Upper lobe of left lung (tissue), 6 donors: ENCODE measurements at regions not wholly inside any gene's neighbourhood (a gene's known extent, or its start where the extent isn't known, plus 50 kb on each side); places are given as distances from the start of the nearest gene placed in this dataset.

Experiments
- ATAC-seq, 2 donors: fragments of 200-7000 bp; cut with Tn5 transposase; one replicate each; pipeline ENCODE4 v1.9.1; 2022; ENCODE audit warnings: mild to moderate bottlenecking in 2 of 2, moderate library complexity in 2 of 2; ENCODE audit not compliant: low FRiP score in 2 of 2
- DNase-seq, 2 donors: peaks; one replicate each; pipeline ENCODE4 v3.0.0-alpha.2; 2019 to 2020
- H3K27ac ChIP-seq, 4 donors: fragments of 200-600 bp; sonication (generic); one replicate each; pipeline ENCODE4 v1.5.1; 2016 to 2019
- H3K27me3 ChIP-seq, 4 donors: fragments of 200-600 bp; sonication (generic); one replicate each; pipeline ENCODE4 v1.5.1; 2017 to 2019
- H3K36me3 ChIP-seq, 4 donors: fragments of 200-600 bp; sonication (generic); one replicate each; pipeline ENCODE4 v1.5.1; 2016 to 2019
- H3K4me1 ChIP-seq, 4 donors: fragments of 200-600 bp; sonication (generic); one replicate each; pipeline ENCODE4 v1.5.1; 2018 to 2019
- H3K4me3 ChIP-seq, 4 donors: fragments of 200-600 bp; sonication (generic); one replicate each; pipeline ENCODE4 v1.5.1; 2017 to 2019; ENCODE audit warnings: mild to moderate bottlenecking in 2 of 4, moderate library complexity in 1 of 4
- H3K9me3 ChIP-seq, 4 donors: fragments of 200-600 bp; sonication (generic); one replicate each; pipeline ENCODE4 v1.5.1; 2018 to 2019
- CTCF ChIP-seq, 6 experiments: fragments of 450-650 bp in 4 of 6; fragments of 200-600 bp in 2 of 6; sonication (generic) in 2 of 6; IDR thresholded peaks; one replicate each; pipeline ENCODE4 v1.5.1; 2016 to 2019; ENCODE audit warnings: antibody characterized with exemption in 6 of 6
- EP300 ChIP-seq, 4 donors: sonication (generic); formaldehyde crosslinking; IDR thresholded peaks; one replicate each; pipeline ENCODE4 v1.5.1; 2017; ENCODE audit warnings: antibody characterized with exemption in 4 of 4, control low read depth in 2 of 4
- POLR2A ChIP-seq, 4 donors: fragments of 450-650 bp; IDR thresholded peaks; one replicate each; pipeline ENCODE4 v1.5.1; 2016 to 2017; ENCODE audit warnings: antibody characterized with exemption in 4 of 4, mild to moderate bottlenecking in 2 of 4
- POLR2AphosphoS5 ChIP-seq, 2 donors: sonication (generic); formaldehyde crosslinking; IDR thresholded peaks; one replicate each; pipeline ENCODE4 v1.5.1; 2017; ENCODE audit warnings: antibody characterized with exemption in 2 of 2
- WGBS, 2 donors: methylation state at CpG; one replicate each; pipeline ENCODE4 v1.1.5; 2017 to 2018; 5-methylcytosine and 5-hydroxymethylcytosine counted together
- donor health status: DM: no; HTN: no; CAD: no; lungs with moderate emphysema.
- donor health status: DM: no; HTN: yes; CAD: no; lungs with severe emphysema.

DNA sequence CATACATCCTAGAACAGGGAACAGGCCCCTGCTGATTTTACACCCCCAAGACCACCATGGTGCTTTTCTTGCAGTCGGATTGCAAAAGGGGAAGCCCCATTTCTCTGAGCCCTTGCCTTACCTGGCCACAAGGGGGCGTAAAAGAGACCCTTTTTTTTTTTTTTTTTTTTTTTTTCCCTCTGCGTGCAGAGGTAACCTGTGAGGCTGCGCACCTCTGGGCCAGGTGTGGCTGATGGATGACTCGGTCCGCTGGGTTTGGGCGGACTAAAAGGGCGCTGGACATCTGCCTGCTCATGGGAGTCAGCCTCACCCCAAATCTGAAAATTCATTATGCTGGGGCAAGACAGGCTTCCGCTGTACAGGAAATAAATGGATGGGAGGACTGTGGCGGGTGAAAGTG is 281.0 kb downstream of the CBLN1 start:
- ATAC-seq, result no peak

DNA sequence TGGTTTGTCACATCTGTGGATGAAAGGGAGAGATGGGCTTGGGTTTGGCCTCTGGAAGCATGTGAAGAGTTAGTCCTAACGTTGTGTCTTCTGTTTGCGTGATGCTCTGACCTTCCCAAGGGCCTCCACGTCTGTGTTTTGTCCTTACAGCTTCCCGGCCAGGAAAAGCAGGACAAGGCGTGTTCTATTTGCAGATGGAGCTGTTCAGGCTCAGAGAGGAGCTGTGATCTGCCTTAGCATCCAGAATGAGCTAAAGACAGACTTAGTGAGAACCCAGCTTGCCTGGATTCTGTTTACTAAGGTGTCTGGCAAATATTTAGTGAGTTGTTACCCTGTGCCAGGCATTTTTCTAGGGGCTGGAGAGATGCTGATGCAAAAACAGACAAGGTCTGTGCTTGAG is 282.1 kb downstream of the CBLN1 start:
- ATAC-seq (no peak), DNase-seq (no peak)
- no peaks in the 10 kb centered on the region for H3K36me3 ChIP-seq
- H3K4me1 ChIP-seq, result no peaks in the 10 kb centered on the region
- H3K4me3 ChIP-seq, result no peak overlapping the region
- H3K9me3 ChIP-seq, result no peaks in the 10 kb centered on the region
- H3K27ac ChIP-seq, result no peak overlapping the region
- H3K27me3 ChIP-seq, result no peaks in the 10 kb centered on the region
- no peak for TF ChIP-seq CTCF (IDR thresholded peaks at IDR 0.05)
- TF ChIP-seq EP300 (IDR thresholded peaks at IDR 0.05), result no peak
- TF ChIP-seq POLR2A (IDR thresholded peaks at IDR 0.05), result no peak
- TF ChIP-seq POLR2AphosphoS5 (IDR thresholded peaks at IDR 0.05), result no peak
- 31% methylated on average over 5 of the region's 5 CpGs; no CpG with 5 or more reads in 1 of the 2 donors for WGBS, 2 donors

More for the DNA sequence above, 281.0 kb downstream of the CBLN1 start:
- TF ChIP-seq POLR2AphosphoS5 (IDR thresholded peaks at IDR 0.05) (no peak), EP300 (IDR thresholded peaks at IDR 0.05) (no peak), CTCF (IDR thresholded peaks at IDR 0.05) (peak in 3 of 6 experiments; percentile 15 to 24 (median 20)), POLR2A (IDR thresholded peaks at IDR 0.05) (no peak)
- no peaks in the 10 kb centered on the region for H3K4me1 ChIP-seq
- H3K4me3 ChIP-seq, result no peak overlapping the region
- 25 to 33% methylated on average over 8 to 9 of the region's 10 CpGs for WGBS, 2 donors
- H3K27me3 ChIP-seq, result no peaks in the 10 kb centered on the region
- no peak for DNase-seq
- H3K9me3 ChIP-seq, result no peaks in the 10 kb centered on the region
- H3K36me3 ChIP-seq, result no peaks in the 10 kb centered on the region
- H3K27ac ChIP-seq, result no peak overlapping the region

- no peak for DNase-seq
- ATAC-seq, result no peak
- no peak for TF ChIP-seq POLR2A (IDR thresholded peaks at IDR 0.05)
- TF ChIP-seq POLR2AphosphoS5 (IDR thresholded peaks at IDR 0.05), result no peak
- no peak for TF ChIP-seq CTCF (IDR thresholded peaks at IDR 0.05)
- no peak for TF ChIP-seq EP300 (IDR thresholded peaks at IDR 0.05)
These were observed 282.6 kb downstream of the CBLN1 start for GRCh38 chr16:48999044-48999443.

DNA sequence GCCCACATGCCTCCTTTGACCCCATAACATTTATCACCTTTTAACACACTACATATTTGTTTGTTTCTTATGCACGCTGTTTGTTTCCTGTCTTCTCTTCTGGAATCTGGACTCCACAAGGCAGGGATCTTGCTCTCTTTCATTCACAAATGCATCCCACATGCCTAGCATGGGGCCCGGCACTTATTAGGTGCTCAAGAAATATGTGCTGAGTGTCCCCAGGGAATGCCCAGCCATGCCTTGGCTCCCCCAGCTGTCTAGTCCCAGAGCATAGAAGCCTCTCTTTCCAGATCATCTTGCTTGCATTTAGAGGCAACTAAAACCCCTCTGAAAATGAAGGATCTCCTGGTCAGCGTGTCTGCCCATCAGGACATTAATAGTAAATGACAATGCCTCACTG is 283.7 kb downstream of the CBLN1 start:
- H3K27me3 ChIP-seq, result no peaks in the 10 kb centered on the region
- TF ChIP-seq CTCF (IDR thresholded peaks at IDR 0.05) (no peak), POLR2AphosphoS5 (IDR thresholded peaks at IDR 0.05) (no peak), POLR2A (IDR thresholded peaks at IDR 0.05) (no peak), EP300 (IDR thresholded peaks at IDR 0.05) (no peak)
- ATAC-seq (no peak), DNase-seq (no peak)
- 60 to 76% methylated on average over 3 of the region's 3 CpGs for WGBS, 2 donors
- no peak overlapping the region for H3K27ac ChIP-seq
- H3K36me3 ChIP-seq, result no peaks in the 10 kb centered on the region
- no peaks in the 10 kb centered on the region for H3K9me3 ChIP-seq
- no peaks in the 10 kb centered on the region for H3K4me1 ChIP-seq
- no peak overlapping the region for H3K4me3 ChIP-seq

More at GRCh38 chr16:48999044-48999443, 282.6 kb downstream of the CBLN1 start:
- no peaks in the 10 kb centered on the region for H3K4me1 ChIP-seq
- no peaks in the 10 kb centered on the region for H3K27me3 ChIP-seq
- 43 to 50% methylated on average over 6 of the region's 6 CpGs for WGBS, 2 donors
- no peak overlapping the region for H3K27ac ChIP-seq
- H3K4me3 ChIP-seq, result no peak overlapping the region
- H3K36me3 ChIP-seq, result no peaks in the 10 kb centered on the region
- no peaks in the 10 kb centered on the region for H3K9me3 ChIP-seq

- peak in 1 of 2 donors; percentile 14 for DNase-seq
- Histone ChIP-seq H3K36me3 (no peaks in the 10 kb centered on the region), H3K27me3 (no peaks in the 10 kb centered on the region), H3K27ac (no peak overlapping the region), H3K4me3 (no peak overlapping the region), H3K4me1 (no peaks in the 10 kb centered on the region), H3K9me3 (no peaks in the 10 kb centered on the region)
- WGBS, 2 donors, result 80 to 90% methylated on average over 7 to 8 of the region's 8 CpGs
- no peak for ATAC-seq
- TF ChIP-seq POLR2AphosphoS5 (IDR thresholded peaks at IDR 0.05), result no peak
- TF ChIP-seq CTCF (IDR thresholded peaks at IDR 0.05), result no peak
- TF ChIP-seq EP300 (IDR thresholded peaks at IDR 0.05), result no peak
- TF ChIP-seq POLR2A (IDR thresholded peaks at IDR 0.05), result no peak
These were observed 284.5 kb downstream of the CBLN1 start for GRCh38 chr16:48997081-48997615.
